Lower leg skin (tissue), 4 donors: ENCODE measurements at regions not wholly inside any gene's neighbourhood (a gene's known extent, or its start where the extent isn't known, plus 50 kb on each side); places are given as distances from the start of the nearest gene placed in this dataset.

Experiments
- DNase-seq, 2 donors: peaks; one replicate each; pipeline ENCODE4 v3.0.0-alpha.2; 2019; ENCODE audit warnings: low spot score in 2 of 2
- H3K4me3 ChIP-seq: fragments of 200-600 bp; sonication (generic); 2 replicates; pipeline ENCODE4 v1.5.1; 2017; ENCODE audit warnings: mild to moderate bottlenecking, low read depth; ENCODE audit not compliant: poor library complexity, severe bottlenecking
- CTCF ChIP-seq, 3 donors: fragments of 450-650 bp; IDR thresholded peaks; one replicate each; pipeline ENCODE4 v1.5.1; 2016; ENCODE audit warnings: antibody characterized with exemption in 3 of 3, mild to moderate bottlenecking in 3 of 3, moderate library complexity in 2 of 3
- POLR2A ChIP-seq, 2 donors: fragments of 450-650 bp; IDR thresholded peaks; one replicate each; pipeline ENCODE4 v1.6.1; 2016 to 2017; ENCODE audit warnings: antibody characterized with exemption in 2 of 2, mild to moderate bottlenecking in 1 of 2, moderate library complexity in 1 of 2
- WGBS, 2 donors: methylation state at CpG; one replicate each; pipeline ENCODE4 v1.1.5; 2018; 5-methylcytosine and 5-hydroxymethylcytosine counted together
- intact Hi-C: fragments of 100-400 bp; cut with DNase I; formaldehyde crosslinking; loops from one replicate; pipeline ENCODE4 v1.15.0; 2023; ENCODE audit warnings: low total_unique reads

- intact Hi-C loops = no loop called here
- no peak overlapping the region for H3K4me3 ChIP-seq
- TF ChIP-seq CTCF (IDR thresholded peaks at IDR 0.05) = no peak
- TF ChIP-seq POLR2A (IDR thresholded peaks at IDR 0.05) = no peak
- 88 to 89% methylated on average over 5 of the region's 5 CpGs for WGBS, 2 donors
- no peak for DNase-seq
Observed at GRCh38 chr14:66072190-66073084, 413.7 kb upstream of the CCDC196 start.

GRCh38 chr14:66074537-66074936, 411.6 kb upstream of the CCDC196 start:
- no peak for TF ChIP-seq POLR2A (IDR thresholded peaks at IDR 0.05)
- no peak for TF ChIP-seq CTCF (IDR thresholded peaks at IDR 0.05)
- WGBS, 2 donors = 72 to 78% methylated on average over 4 of the region's 4 CpGs
- no peak overlapping the region for H3K4me3 ChIP-seq
- intact Hi-C loops = no loop called here
- no peak for DNase-seq

DNA sequence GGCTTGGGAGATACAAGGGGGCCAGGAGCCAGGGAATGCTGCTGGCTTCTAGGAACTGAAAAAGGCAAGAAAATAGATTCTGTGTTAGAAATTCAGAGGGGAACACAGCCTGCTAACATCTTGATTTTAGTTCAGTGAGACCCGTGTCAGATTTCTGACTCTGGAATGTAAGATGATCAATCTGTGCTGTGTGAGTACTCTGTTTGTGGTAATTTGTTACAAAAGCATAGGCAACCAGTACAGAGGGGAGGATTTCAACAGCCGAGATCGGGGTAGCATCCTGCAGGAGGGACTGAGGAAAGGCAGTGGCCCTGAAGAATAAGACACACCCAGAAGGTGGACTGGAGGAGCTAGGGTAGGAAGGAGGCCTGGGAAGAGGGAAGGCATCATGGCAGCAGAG, 410.0 kb upstream of the CCDC196 start:
- WGBS, 2 donors = 61 to 72% methylated on average over 3 of the region's 3 CpGs
- DNase-seq = no peak
- intact Hi-C loops = no loop called here
- no peak for TF ChIP-seq POLR2A (IDR thresholded peaks at IDR 0.05)
- TF ChIP-seq CTCF (IDR thresholded peaks at IDR 0.05) = no peak
- H3K4me3 ChIP-seq = no peak overlapping the region

DNA sequence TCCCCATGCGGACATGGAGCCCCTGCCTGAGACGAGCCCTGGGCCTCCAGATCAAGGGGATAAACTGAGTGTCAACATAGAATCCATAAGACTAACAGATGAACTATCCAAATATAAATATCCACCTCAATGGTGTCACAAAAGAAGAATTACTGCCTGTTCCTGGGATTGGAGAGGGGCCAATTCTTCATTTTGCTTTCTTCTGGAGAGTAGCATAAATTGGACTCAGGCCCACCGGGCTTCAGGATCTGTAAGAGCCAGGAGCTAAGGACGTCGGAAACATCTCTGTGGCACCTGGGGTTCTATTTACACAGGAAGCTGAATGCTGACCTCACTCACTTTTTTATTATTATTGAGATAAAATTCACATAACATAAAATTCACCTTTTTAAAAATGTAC, 408.2 kb upstream of the CCDC196 start:
- DNase-seq = no peak
- intact Hi-C loops = no loop called here
- WGBS, 2 donors = 52 to 62% methylated on average over 5 of the region's 5 CpGs
- TF ChIP-seq POLR2A (IDR thresholded peaks at IDR 0.05) (no peak), CTCF (IDR thresholded peaks at IDR 0.05) (no peak)
- H3K4me3 ChIP-seq = no peak overlapping the region

DNA sequence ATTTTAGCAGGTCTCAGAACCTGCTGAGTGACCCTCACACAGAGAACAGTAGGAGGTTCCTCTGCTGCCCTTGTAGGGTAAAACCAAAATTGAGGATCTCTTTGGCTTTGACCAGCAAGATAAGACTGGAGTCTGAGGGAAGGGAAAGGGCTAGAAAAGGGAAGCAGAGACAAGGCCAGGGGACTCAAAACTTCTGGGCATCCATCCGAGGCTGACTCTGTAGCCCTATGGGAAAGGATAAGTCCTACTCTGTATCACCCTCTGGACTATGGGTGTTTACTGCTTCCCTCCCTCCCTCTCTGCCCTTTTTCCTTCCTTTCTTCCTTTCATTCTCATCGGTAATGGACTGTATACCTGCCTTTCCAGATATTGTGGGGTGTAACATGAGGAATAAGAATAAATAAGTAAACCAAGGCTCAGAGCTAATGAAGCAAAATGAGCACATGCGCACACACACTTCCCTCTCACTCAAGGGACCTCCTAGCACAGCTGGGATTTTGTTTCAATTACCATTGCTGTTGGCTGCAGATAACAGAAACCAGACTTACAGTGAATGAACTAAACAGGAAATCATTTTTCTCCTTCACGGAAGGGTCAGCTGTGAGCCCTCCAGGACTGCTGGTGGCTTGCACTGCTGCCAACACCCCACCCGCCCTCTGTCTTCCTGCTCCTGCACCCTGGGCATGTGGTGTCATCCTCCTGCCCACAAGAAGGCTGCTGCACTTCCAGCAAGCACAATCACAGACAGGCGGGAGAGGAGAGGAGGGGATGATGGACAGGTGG, 404.4 kb upstream of the CCDC196 start:
- 56% methylated on average over 6 of the region's 6 CpGs for WGBS, 2 donors
- no peak overlapping the region for H3K4me3 ChIP-seq
- intact Hi-C loops = no loop called here
- peak in 1 of 2 donors; percentile 14 for DNase-seq
- TF ChIP-seq CTCF (IDR thresholded peaks at IDR 0.05) = no peak
- TF ChIP-seq POLR2A (IDR thresholded peaks at IDR 0.05) = no peak
